Endodermal cell (in vitro differentiated cells): ENCODE measurements at regions not wholly inside any gene's neighbourhood (a gene's known extent, or its start where the extent isn't known, plus 50 kb on each side); places are given as distances from the start of the nearest gene placed in this dataset.

Experiments used
- DNase-seq: peaks from one replicate; pipeline ENCODE4 v3.0.0-alpha.2; 2017
- H3K27ac ChIP-seq: 2 replicates; pipeline ENCODE4 v1.5.1; 2013; ENCODE audit warnings: mild to moderate bottlenecking, low read depth, low read length, moderate library complexity
- H3K27me3 ChIP-seq: 2 replicates; pipeline ENCODE4 v1.6.1; 2013; ENCODE audit warnings: mild to moderate bottlenecking, low read length, moderate library complexity; ENCODE audit not compliant: insufficient read depth, control insufficient read depth, poor library complexity, severe bottlenecking
- H3K36me3 ChIP-seq: 2 replicates; pipeline ENCODE4 v1.7.0; 2013; ENCODE audit warnings: mild to moderate bottlenecking, low read length, moderate library complexity; ENCODE audit not compliant: control insufficient read depth, insufficient read depth
- H3K4me1 ChIP-seq: one replicate; pipeline ENCODE4 v1.7.0; 2013; ENCODE audit warnings: low read length; ENCODE audit not compliant: control insufficient read depth, insufficient read depth
- H3K4me3 ChIP-seq: 2 replicates; pipeline ENCODE4 v1.5.1; 2013; ENCODE audit warnings: mild to moderate bottlenecking, low read length, moderate library complexity
- H3K9ac ChIP-seq: 2 replicates; pipeline ENCODE4 v1.6.1; 2013; ENCODE audit warnings: mild to moderate bottlenecking, low read length, moderate library complexity; ENCODE audit not compliant: poor library complexity, severe bottlenecking; ENCODE audit errors: extremely low read depth
- H3K9me3 ChIP-seq: 2 replicates; pipeline ENCODE4 v1.6.1; 2013; ENCODE audit warnings: mild to moderate bottlenecking, low read length, moderate library complexity; ENCODE audit not compliant: control insufficient read depth
- H3K27ac Mint-ChIP-seq: 2 replicates; pipeline ENCODE4 v1.8.0; 2020; ENCODE audit warnings: mixed read lengths
- H3K27me3 Mint-ChIP-seq: 2 replicates; pipeline ENCODE4 v1.8.0; 2021; ENCODE audit warnings: mild to moderate bottlenecking, mixed read lengths; ENCODE audit not compliant: insufficient read depth
- H3K36me3 Mint-ChIP-seq: 2 replicates; pipeline ENCODE4 v1.8.0; 2020; ENCODE audit warnings: low read depth, mixed read lengths
- H3K4me1 Mint-ChIP-seq: 2 replicates; pipeline ENCODE4 v1.8.0; 2020; ENCODE audit warnings: mixed read lengths
- H3K4me3 Mint-ChIP-seq: 2 replicates; pipeline ENCODE4 v1.8.0; 2020; ENCODE audit warnings: mild to moderate bottlenecking, moderate library complexity, mixed read lengths
- H3K9me3 Mint-ChIP-seq: 2 replicates; pipeline ENCODE4 v1.8.0; 2020; ENCODE audit warnings: mild to moderate bottlenecking, mixed read lengths
- WGBS, 2 experiments: methylation state at CpG; one replicate each; pipeline versions ENCODE4 v1.1.5 to v1.1.7; 2013; ENCODE audit warnings: missing lambda C conversion rate in 2 of 2, mixed read lengths in 1 of 2; ENCODE audit not compliant: insufficient coverage in 1 of 2, insufficient read length in 1 of 2; 5-methylcytosine and 5-hydroxymethylcytosine counted together
- TF ChIP-seq, protein P1 (sequence below): fragments of 200-600 bp; sonication (generic); conservative IDR thresholded peaks from 2 replicates; pipeline ENCODE4 v1.5.0; 2021; ENCODE audit warnings: antibody characterized with exemption, mild to moderate bottlenecking

DNA sequence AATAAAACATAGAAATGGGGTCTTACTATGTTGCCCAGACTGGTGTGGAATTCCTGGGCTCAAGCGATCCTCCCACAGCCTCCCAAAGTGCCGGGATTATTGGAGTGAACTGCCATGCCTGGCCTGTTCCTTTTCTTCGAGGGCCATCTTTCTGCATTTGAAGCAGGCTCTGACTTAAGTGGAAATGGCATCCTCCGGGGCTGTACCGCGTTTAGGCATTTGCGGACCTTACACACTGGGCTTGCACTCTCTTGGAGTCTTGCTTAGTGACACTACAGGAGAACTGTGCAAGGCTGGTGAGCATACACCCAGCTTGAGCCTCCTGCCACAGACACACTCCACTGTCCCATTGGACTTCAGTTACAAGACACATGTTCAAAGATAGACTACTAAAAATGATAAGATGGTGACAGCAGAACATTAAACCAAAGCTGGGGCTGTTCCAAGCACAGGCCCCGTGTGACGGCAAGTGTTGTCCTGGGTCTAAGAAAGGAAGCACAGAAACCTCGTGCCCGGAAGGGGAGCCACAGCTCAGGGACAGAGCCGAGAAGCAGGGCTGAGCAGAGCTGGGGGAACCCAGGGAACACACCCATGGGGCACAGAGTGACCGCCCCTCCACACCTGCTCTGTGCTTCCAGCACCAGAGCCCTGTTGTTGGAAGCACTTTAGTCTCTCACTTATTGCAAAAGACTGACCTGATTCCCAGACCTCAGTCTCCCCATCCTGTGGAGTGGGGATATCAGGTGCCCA lies 59.0 kb upstream of the SHANK2 start:
- H3K27ac ChIP-seq = no peak overlapping the region
- Mint-ChIP-seq H3K36me3 (no peaks in the 10 kb centered on the region), H3K4me3 (no peak overlapping the region), H3K4me1 (no peaks in the 10 kb centered on the region), H3K9me3 (peaks cover 35% of the 10 kb centered on the region), H3K27ac (no peak overlapping the region), H3K27me3 (peaks cover 9% of the 10 kb centered on the region)
- TF ChIP-seq, protein P1, sequence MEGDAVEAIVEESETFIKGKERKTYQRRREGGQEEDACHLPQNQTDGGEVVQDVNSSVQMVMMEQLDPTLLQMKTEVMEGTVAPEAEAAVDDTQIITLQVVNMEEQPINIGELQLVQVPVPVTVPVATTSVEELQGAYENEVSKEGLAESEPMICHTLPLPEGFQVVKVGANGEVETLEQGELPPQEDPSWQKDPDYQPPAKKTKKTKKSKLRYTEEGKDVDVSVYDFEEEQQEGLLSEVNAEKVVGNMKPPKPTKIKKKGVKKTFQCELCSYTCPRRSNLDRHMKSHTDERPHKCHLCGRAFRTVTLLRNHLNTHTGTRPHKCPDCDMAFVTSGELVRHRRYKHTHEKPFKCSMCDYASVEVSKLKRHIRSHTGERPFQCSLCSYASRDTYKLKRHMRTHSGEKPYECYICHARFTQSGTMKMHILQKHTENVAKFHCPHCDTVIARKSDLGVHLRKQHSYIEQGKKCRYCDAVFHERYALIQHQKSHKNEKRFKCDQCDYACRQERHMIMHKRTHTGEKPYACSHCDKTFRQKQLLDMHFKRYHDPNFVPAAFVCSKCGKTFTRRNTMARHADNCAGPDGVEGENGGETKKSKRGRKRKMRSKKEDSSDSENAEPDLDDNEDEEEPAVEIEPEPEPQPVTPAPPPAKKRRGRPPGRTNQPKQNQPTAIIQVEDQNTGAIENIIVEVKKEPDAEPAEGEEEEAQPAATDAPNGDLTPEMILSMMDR = no peak
- no peaks in the 10 kb centered on the region for H3K27me3 ChIP-seq
- H3K4me1 ChIP-seq = no peaks in the 10 kb centered on the region
- no peaks in the 10 kb centered on the region for H3K36me3 ChIP-seq
- peaks cover 18% of the 10 kb centered on the region for H3K9me3 ChIP-seq
- H3K4me3 ChIP-seq = no peak overlapping the region
- no peak overlapping the region for H3K9ac ChIP-seq
- DNase-seq = peak; percentile 30
- WGBS, 2 experiments = 90 to 93% methylated on average over 11 to 13 of the region's 13 CpGs

DNA sequence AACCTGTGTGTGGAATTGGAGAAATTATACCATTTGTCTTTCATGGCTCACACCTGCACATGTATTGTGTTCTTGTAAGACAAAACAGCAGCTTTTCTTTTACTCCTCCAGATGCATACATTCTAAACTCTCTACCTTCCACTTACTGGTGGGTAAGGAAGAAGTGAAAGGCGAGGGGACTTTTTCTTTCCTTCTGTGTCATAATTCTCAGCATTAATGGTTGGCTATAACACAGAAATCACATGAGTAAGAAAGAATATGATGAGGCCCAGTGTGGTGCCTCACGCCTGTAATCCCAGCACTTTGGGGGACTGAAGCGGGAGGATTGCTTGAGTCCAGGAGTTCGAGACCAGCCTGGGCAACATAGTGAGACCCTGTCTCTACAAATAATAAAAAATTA lies 57.8 kb upstream of the SHANK2 start:
- no peaks in the 10 kb centered on the region for H3K4me1 ChIP-seq
- TF ChIP-seq, protein P1 = no peak
- DNase-seq = no peak
- H3K36me3 ChIP-seq = no peaks in the 10 kb centered on the region
- H3K9ac ChIP-seq = no peak overlapping the region
- no peak overlapping the region for H3K27ac ChIP-seq
- Mint-ChIP-seq H3K27me3 (peaks cover 9% of the 10 kb centered on the region), H3K4me1 (no peaks in the 10 kb centered on the region), H3K27ac (no peak overlapping the region), H3K36me3 (no peaks in the 10 kb centered on the region), H3K9me3 (peaks cover 23% of the 10 kb centered on the region), H3K4me3 (no peak overlapping the region)
- no peak overlapping the region for H3K4me3 ChIP-seq
- peaks cover 7% of the 10 kb centered on the region for H3K9me3 ChIP-seq
- 85 to 92% methylated on average over 2 to 4 of the region's 4 CpGs for WGBS, 2 experiments
- no peaks in the 10 kb centered on the region for H3K27me3 ChIP-seq

DNA sequence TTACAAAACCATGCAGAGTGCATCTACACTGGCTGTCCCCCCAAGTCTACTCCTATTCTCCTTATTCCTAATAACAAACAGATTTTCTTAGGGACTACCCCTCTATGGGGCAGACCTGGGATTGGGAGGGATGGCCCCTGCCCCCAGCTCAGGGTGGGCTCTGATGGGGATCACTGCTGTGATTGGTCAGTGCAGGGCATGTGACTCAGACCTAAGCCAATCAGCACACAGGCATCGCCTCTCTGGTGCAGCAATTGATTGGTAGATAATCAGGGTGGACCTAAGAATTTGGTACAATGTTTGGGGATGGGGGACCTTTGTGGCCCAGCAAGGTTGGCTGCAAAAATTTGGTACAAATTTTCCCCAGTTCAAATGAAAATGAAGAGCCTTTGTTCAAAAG lies 57.2 kb upstream of the SHANK2 start:
- Mint-ChIP-seq H3K36me3 (no peaks in the 10 kb centered on the region), H3K4me3 (no peak overlapping the region), H3K9me3 (peaks cover 18% of the 10 kb centered on the region), H3K27ac (no peak overlapping the region), H3K27me3 (peaks cover 9% of the 10 kb centered on the region), H3K4me1 (no peaks in the 10 kb centered on the region)
- no peaks in the 10 kb centered on the region for H3K36me3 ChIP-seq
- H3K27me3 ChIP-seq = no peaks in the 10 kb centered on the region
- no peak overlapping the region for H3K27ac ChIP-seq
- peak; percentile 34 for DNase-seq
- no peaks in the 10 kb centered on the region for H3K4me1 ChIP-seq
- TF ChIP-seq, protein P1 = no peak
- H3K4me3 ChIP-seq = no peak overlapping the region
- H3K9me3 ChIP-seq = peaks cover 1% of the 10 kb centered on the region
- no peak overlapping the region for H3K9ac ChIP-seq
- 94% methylated on average over 1 of the region's 1 CpG; no CpG with 5 or more reads in 1 of the 2 experiments for WGBS, 2 experiments
